ENCODE measurements at regions not wholly inside any gene's neighbourhood (a gene's known extent, or its start where the extent isn't known, plus 50 kb on each side); places are given as distances from the start of the nearest gene placed in this dataset.
"Not testable (repeated sequence)": the region's sequence is repeated elsewhere in the genome, so short reads cannot be mapped to it uniquely, and the experiment has no call there.

DNA sequence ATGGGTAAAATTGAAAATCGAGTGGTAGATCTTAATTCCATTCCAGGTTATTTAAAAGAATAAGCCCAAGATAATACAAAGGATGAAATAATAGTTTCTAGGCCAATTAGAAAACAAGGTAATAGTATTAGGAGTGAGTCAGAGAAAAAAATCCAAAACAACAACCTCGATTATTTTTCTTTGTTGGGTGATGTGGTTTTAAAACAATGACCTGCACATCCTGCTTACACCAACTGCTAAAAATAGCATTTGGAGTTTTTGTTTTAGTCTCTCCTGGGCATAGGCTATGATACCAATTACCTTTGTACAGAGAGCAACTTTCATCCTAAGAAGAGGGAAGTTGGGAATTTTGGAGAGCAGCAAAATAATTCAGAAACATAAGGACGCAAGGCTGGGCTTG, 101.7 kb upstream of the MYO10 start:
- no peak for DNase-seq

GRCh38 chr5:17039170-17039569, 103.1 kb upstream of the MYO10 start:
- no peak for DNase-seq

DNA sequence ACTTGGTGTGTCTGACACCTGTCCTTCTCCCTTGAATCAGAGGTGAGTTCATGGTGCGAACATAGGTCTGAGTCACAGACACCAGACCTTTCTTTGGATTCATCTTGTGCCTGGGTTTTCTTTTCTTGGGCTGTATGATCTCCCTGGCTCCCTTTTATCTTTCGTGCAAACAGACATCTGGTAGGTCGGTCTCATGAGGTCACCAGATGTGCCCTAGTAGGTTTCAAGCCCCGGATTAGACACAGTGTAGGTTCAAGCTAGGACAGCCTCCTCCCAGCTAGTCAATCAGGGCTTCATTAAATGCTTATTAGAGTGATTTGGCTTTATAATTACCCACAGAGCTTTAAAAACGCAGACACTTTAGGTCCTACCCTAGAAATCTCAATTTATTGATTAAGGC, 106.0 kb upstream of the MYO10 start:
- DNase-seq = no peak

DNA sequence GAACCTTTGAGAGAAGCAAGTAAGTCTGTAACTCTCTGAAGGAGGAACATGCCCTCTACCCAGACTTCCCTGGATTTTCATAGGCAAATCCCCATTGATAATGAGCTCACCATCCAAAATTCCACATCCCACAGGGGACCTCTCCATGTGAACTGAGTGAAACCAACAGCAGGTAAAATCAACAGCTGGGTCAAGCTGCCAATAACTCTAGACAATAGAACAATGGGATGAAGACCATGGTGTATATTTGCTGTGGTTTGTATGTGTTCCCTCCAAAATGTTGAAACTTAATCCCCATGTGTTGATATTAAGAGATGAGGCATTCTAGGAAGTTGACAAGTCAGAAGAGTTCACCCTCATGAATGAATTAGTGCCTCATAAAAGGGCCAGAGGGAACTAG, 110.2 kb upstream of the MYO10 start:
- DNase-seq = no peak

- DNase-seq = no peak
Observed at GRCh38 chr5:17050236-17050635, 114.1 kb upstream of the MYO10 start.

DNA sequence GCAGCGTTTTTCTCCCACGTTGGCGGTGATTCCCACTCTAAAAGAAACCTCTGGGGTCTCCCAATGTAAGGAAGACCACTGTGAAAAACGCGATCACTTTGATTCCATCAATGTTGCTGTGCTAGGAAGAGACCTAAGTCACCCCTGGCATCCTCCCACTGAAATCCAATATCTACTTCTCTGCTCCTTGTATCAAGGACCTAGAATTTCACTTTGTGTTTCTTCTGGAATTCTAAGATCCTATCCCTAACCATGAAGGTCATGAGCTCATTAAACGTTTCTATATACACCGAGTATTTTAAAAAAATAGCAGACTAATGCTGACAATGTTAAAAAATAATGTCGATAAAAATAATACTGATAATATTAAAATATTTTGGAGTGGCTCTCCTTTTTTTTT, 118.8 kb upstream of the MYO10 start:
- DNase-seq = no peak

DNA sequence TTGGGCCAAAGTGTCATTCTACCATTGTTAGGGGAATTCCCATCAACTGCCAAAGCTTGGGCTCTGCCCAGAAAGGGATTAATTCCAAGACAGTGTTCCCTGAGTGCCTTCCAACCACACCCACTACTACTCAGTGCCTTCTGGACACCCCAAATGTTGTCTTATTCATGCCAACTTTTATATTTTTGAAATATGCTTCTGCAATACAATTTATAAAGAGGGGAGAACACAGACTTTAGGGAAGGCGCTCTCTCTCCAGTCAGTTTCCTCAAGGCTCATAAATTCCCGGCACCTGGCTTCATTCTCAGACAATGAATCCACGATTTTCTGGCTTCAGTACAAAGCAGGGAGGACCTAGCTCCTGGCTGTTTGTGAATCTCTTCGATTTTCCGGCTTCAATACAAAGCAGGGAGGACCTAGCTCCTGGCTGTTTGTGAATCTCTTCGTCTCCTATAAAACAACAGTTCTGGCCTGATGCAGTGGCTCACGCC, 120.1 kb upstream of the MYO10 start:
- no peak for DNase-seq

- no peak for DNase-seq
Observed at GRCh38 chr5:17058438-17058837, 122.3 kb upstream of the MYO10 start.

GRCh38 chr5:17061973-17062470, 125.9 kb upstream of the MYO10 start:
- no peak for DNase-seq

GRCh38 chr5:17062741-17063140, 126.7 kb upstream of the MYO10 start:
- not testable (repeated sequence) for DNase-seq

DNA sequence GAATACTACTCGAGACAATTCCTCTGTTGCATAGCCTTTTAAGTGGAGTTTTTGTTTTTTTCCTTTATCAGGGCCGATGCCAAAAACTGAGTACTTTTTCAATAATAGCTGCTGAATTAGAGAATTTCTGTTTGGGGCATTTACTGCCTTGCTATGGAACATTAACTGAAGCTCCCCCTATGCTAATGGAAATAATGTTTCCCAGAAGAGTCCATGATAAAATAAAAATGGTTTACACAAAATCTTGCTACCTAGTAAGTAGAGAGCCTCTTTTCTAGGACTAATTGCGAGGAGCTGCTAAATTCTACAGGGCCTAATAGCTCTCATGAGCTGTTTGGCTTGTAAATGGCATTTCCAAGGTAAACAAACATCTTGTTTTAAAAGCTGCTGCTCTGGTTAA, 128.2 kb upstream of the MYO10 start:
- no peak for DNase-seq

GRCh38 chr5:17065458-17065857, 129.4 kb upstream of the MYO10 start:
- no peak for DNase-seq

DNA sequence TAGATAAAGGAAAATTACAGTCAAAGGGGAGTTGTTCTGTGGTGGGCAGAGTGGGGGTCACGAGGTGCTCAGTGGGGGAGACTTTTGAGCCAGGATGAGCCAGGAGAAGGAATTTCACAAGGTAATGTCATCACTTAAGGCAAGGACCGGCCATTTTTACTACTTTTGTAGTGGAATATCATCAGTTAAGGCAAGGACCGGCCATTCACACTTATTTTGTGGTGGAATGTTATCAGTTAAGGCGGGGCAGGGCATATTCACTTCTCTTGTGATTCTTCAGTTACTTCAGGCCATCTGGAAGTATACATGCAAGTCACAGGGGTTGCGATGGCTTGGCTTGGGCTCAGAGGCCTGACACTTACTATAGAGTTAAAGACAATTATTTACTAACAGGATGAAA, 129.9 kb upstream of the MYO10 start:
- not testable (repeated sequence) for DNase-seq

- no peak for DNase-seq
Observed at GRCh38 chr5:17067657-17068392, 131.7 kb upstream of the MYO10 start.

- DNase-seq = no peak
Observed at GRCh38 chr5:17069995-17070511, 134.0 kb upstream of the MYO10 start.

DNA sequence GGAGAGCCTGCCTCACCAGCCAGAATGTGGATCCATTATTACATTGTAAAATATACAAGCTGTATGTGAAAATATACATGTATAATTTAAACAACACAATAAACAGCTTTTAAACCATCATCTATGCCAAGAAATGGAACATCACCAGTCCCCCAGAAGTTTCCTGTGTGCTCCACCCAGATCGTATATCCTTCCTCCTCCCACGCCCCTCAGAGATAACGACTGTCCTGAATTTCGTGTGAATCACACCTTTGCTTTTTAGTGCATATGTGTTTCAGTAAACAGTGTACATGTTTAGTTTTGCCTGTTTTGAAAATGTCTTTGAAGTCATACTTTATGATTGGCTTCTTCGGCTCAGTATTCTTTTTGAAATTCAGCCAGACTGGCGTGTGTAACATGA, 134.6 kb upstream of the MYO10 start:
- no peak for DNase-seq

DNA sequence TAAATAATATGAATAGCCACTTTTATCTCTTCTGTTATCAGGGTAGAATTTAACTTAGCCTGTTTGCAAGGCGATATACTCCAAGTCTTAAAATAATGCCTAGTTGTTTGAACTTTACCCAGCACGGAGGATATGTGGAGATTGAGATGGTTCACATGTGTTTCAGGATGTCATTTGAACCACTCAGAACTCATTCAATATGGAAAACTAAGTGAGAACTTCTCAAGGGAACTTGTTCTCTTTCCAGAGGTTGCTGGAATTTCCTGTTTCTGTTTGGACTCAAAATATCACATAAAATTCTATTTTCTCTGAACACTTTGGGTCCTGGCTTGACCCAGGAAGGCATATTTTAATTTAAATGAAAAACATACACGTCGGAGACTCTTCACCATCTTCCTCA, 139.1 kb upstream of the MYO10 start:
- no peak for DNase-seq

DNA sequence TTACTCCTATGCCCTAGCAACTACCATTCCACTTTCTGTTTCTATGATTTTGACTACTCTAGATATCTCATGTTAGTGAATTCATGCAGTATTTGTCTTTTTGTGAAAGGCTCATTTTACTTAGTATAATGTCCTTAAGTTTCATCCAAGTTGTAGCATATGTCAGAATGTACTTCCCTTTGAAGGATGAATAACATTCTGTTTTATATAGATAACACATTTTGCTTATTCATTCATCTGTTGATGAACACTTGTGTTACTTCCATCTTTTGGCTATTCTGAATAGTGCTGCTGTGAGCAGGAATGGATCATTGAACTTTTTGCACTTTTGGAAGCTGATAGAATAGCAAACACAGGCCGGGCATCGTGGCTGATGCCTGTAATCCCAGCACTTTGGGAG, 140.2 kb upstream of the MYO10 start:
- no peak for DNase-seq

DNA sequence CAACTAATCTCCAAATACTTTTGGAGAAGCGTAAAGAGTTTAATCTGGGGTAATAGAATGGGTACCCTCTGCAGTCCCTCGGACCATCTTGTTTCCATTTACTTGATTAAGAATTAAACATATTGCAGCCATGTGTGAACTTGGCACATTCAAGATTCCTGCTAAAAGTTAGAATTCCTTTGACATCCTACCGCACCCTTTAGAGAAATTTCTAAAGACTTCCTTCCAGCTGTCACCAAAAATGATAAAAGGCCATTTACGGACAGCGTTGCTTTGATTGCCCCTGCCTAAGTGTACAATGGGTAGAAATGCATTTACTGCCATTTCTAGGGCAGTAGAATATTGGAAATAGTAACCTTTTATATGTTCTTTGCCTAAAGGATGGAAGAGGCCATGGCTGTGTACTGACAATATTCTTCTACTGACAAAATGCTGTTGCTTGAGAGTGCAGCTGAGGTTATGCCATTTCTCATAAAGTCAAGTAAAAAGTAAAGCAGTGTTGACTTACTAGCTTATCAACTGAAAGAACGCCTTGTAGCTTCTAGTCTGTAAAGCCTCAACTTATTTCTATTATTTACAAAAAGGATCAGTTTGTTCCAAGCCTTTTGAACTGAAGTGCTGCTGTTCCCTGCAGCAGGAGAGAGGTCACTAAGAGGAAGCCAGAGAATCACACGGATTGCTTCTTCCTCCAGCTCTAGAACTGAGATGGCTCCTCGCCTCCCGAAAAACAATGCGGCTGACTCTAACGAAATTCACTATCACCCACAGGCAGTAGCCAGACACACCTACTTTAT, 139.8 kb upstream of the BASP1 start:
- DNase-seq = no peak

DNA sequence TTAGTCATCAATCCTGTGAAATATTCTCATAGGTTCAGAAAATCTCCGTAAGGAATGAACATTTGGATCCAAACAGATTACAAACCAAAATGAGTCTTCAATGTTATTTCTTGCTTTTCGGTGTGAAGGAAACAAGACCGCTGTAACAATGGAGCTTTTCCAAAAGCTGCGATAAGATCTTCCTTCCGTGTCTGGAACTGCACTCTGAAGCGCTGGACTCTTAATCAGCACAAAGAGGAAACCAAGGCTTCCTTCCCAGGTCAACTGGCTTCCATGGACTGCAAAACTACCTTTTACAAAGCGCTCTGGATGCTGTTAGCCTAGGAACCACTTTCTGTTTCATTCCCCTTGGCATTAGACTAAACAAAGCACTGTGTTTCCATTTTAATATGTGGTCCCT, 137.9 kb upstream of the BASP1 start:
- DNase-seq = no peak

- DNase-seq = no peak
Observed at GRCh38 chr5:17080361-17080760, 137.1 kb upstream of the BASP1 start.

GRCh38 chr5:17081142-17081541, 136.3 kb upstream of the BASP1 start:
- no peak for DNase-seq

- not testable (repeated sequence) for DNase-seq
Observed at GRCh38 chr5:17083276-17083675, 134.2 kb upstream of the BASP1 start.

DNA sequence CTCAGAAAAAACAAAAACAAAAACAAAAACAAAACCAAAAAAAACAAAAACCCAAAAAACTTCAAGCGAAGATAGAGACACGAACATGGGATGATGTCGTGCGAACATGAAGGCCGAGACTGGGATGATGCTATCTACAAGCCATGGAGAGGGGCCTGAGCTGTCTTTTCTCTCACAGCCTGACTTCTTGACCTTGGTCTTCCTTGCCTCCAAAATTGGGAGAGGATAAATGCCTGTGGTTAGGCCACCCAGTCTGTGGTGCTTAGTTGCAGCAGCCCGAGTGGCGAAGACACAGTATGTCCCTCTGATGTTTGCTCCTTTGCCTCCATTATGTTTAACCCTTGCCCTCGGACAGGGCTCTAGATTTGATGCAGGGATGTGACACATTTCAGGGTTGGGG, 130.4 kb upstream of the BASP1 start:
- DNase-seq = no peak
